CD4-positive, CD25-positive, alpha-beta regulatory T cell (primary cell): ENCODE measurements at regions not wholly inside any gene's neighbourhood (a gene's known extent, or its start where the extent isn't known, plus 50 kb on each side); places are given as distances from the start of the nearest gene placed in this dataset.

Source experiments
- ATAC-seq, 2 donors: fragments of 150-1000 bp; cut with Tn5 transposase; one replicate each; pipeline ENCODE4 v1.10.0; 2021; ENCODE audit warnings: low read depth in 2 of 2, moderate number of reproducible peaks in 2 of 2, moderate library complexity in 1 of 2
- DNase-seq, 3 donors: peaks; one replicate each; pipeline versions ENCODE4 v3.0.0 to v3.0.0-alpha.2; 2012 to 2022; ENCODE audit warnings: mixed read lengths in 1 of 3
- H3K27ac ChIP-seq: one replicate; pipeline ENCODE4 v1.7.0; 2013; ENCODE audit warnings: mild to moderate bottlenecking, low read length; ENCODE audit not compliant: insufficient read depth, poor library complexity, severe bottlenecking
- H3K27me3 ChIP-seq: one replicate; pipeline ENCODE4 v1.7.0; 2013; ENCODE audit warnings: low read length; ENCODE audit not compliant: control insufficient read depth, insufficient read depth
- H3K36me3 ChIP-seq: one replicate; pipeline ENCODE4 v1.7.0; 2013; ENCODE audit warnings: mild to moderate bottlenecking, low read length, moderate library complexity; ENCODE audit not compliant: control insufficient read depth, insufficient read depth
- H3K4me1 ChIP-seq: 2 replicates; pipeline ENCODE4 v1.7.0; 2013; ENCODE audit warnings: mild to moderate bottlenecking, low read length; ENCODE audit not compliant: insufficient read depth, control insufficient read depth, poor library complexity, severe bottlenecking
- H3K4me3 ChIP-seq: one replicate; pipeline ENCODE4 v1.7.0; 2013; ENCODE audit warnings: low read depth, mild to moderate bottlenecking, low read length, moderate library complexity
- H3K9me3 ChIP-seq, 2 experiments: 1 replicate in 1 of 2; 2 replicates in 1 of 2; pipeline ENCODE4 v1.7.0; 2013; ENCODE audit warnings: low read length in 2 of 2, mild to moderate bottlenecking in 1 of 2, moderate library complexity in 1 of 2; ENCODE audit not compliant: control insufficient read depth in 2 of 2
- H3K27ac Mint-ChIP-seq, 3 donors: one replicate each; pipeline ENCODE4 v1.8.0; 2020 to 2022; ENCODE audit warnings: mild to moderate bottlenecking in 3 of 3, mixed read lengths in 3 of 3, moderate library complexity in 2 of 3
- H3K27me3 Mint-ChIP-seq: one replicate; pipeline ENCODE4 v1.8.0; 2022; ENCODE audit warnings: mild to moderate bottlenecking, mixed read lengths
- H3K36me3 Mint-ChIP-seq: one replicate; pipeline ENCODE4 v1.8.0; 2020; ENCODE audit warnings: mixed read lengths
- H3K4me1 Mint-ChIP-seq, 4 donors: one replicate each; pipeline ENCODE4 v1.8.0; 2020 to 2022; ENCODE audit warnings: mixed read lengths in 4 of 4, mild to moderate bottlenecking in 1 of 4
- H3K4me3 Mint-ChIP-seq, 4 donors: one replicate each; pipeline ENCODE4 v1.8.0; 2020 to 2022; ENCODE audit warnings: mild to moderate bottlenecking in 4 of 4, mixed read lengths in 4 of 4, moderate library complexity in 3 of 4
- H3K9me3 Mint-ChIP-seq, 7 donors: one replicate each; pipeline ENCODE4 v1.8.0; 2020 to 2022; ENCODE audit warnings: mixed read lengths in 7 of 7, mild to moderate bottlenecking in 3 of 7, moderate library complexity in 2 of 7

GRCh38 chr1:38292969-38293368 is 246.4 kb upstream of the POU3F1 start:
- H3K27ac Mint-ChIP-seq: no peak overlapping the region
- H3K9me3 Mint-ChIP-seq: peaks cover 0 to 5% (median 0%) of the 10 kb centered on the region in 7 donors
- H3K27me3 Mint-ChIP-seq: peaks cover 32% of the 10 kb centered on the region

GRCh38 chr1:38291906-38292521 is 245.4 kb upstream of the POU3F1 start:
- DNase-seq: no peak
- Histone ChIP-seq H3K4me1 (no peaks in the 10 kb centered on the region), H3K36me3 (no peaks in the 10 kb centered on the region), H3K9me3 (no peaks in the 10 kb centered on the region), H3K27ac (no peak overlapping the region), H3K4me3 (no peak overlapping the region), H3K27me3 (peaks cover 19% of the 10 kb centered on the region)
- ATAC-seq: no peak
- Mint-ChIP-seq H3K27ac (no peak overlapping the region), H3K4me3 (no peak overlapping the region), H3K27me3 (peaks cover 36% of the 10 kb centered on the region), H3K9me3 (peaks cover 0 to 5% (median 0%) of the 10 kb centered on the region in 7 donors), H3K36me3 (peaks cover 5% of the 10 kb centered on the region), H3K4me1 (peaks cover 0 to 3% (median 0%) of the 10 kb centered on the region in 4 donors)

More at GRCh38 chr1:38292969-38293368, 246.4 kb upstream of the POU3F1 start:
- ATAC-seq: no peak
- Histone ChIP-seq H3K27ac (no peak overlapping the region), H3K9me3 (no peaks in the 10 kb centered on the region), H3K4me1 (no peaks in the 10 kb centered on the region), H3K36me3 (no peaks in the 10 kb centered on the region), H3K4me3 (no peak overlapping the region), H3K27me3 (peaks cover 19% of the 10 kb centered on the region)
- peaks cover 0 to 3% (median 0%) of the 10 kb centered on the region in 4 donors for H3K4me1 Mint-ChIP-seq
- peaks cover 5% of the 10 kb centered on the region for H3K36me3 Mint-ChIP-seq
- no peak for DNase-seq
- H3K4me3 Mint-ChIP-seq: no peak overlapping the region

- Mint-ChIP-seq H3K27ac (no peak overlapping the region), H3K27me3 (peaks cover 32% of the 10 kb centered on the region)
Measured at GRCh38 chr1:38291336-38291735, 244.7 kb upstream of the POU3F1 start.

GRCh38 chr1:38289034-38289433 is 242.4 kb upstream of the POU3F1 start:
- H3K4me1 Mint-ChIP-seq: peaks cover 0 to 3% (median 0%) of the 10 kb centered on the region in 4 donors
- no peak overlapping the region for H3K27ac ChIP-seq
- DNase-seq (no peak), ATAC-seq (no peak)
- H3K4me1 ChIP-seq: no peaks in the 10 kb centered on the region
- no peaks in the 10 kb centered on the region for H3K36me3 ChIP-seq
- H3K27me3 Mint-ChIP-seq: peaks cover 27% of the 10 kb centered on the region
- no peaks in the 10 kb centered on the region for H3K9me3 ChIP-seq
- no peak overlapping the region for H3K4me3 ChIP-seq
- peaks cover 15% of the 10 kb centered on the region for H3K27me3 ChIP-seq
- no peaks in the 10 kb centered on the region for H3K36me3 Mint-ChIP-seq
- no peak overlapping the region for H3K27ac Mint-ChIP-seq
- no peak overlapping the region for H3K4me3 Mint-ChIP-seq
- H3K9me3 Mint-ChIP-seq: peaks cover 0 to 5% (median 0%) of the 10 kb centered on the region in 7 donors

More at GRCh38 chr1:38291336-38291735, 244.7 kb upstream of the POU3F1 start:
- H3K27ac ChIP-seq: no peak overlapping the region
- no peaks in the 10 kb centered on the region for H3K4me1 ChIP-seq
- Mint-ChIP-seq H3K9me3 (peaks cover 0 to 5% (median 0%) of the 10 kb centered on the region in 7 donors), H3K4me3 (no peak overlapping the region), H3K36me3 (no peaks in the 10 kb centered on the region), H3K4me1 (peaks cover 0 to 3% (median 0%) of the 10 kb centered on the region in 4 donors)
- H3K27me3 ChIP-seq: peaks cover 19% of the 10 kb centered on the region
- H3K9me3 ChIP-seq: no peaks in the 10 kb centered on the region
- ATAC-seq (no peak), DNase-seq (no peak)
- no peaks in the 10 kb centered on the region for H3K36me3 ChIP-seq
- H3K4me3 ChIP-seq: no peak overlapping the region

- Mint-ChIP-seq H3K27ac (no peak overlapping the region), H3K4me1 (no peaks in the 10 kb centered on the region), H3K36me3 (no peaks in the 10 kb centered on the region), H3K9me3 (peaks cover 0 to 8% (median 0%) of the 10 kb centered on the region in 7 donors), H3K27me3 (peaks cover 29% of the 10 kb centered on the region), H3K4me3 (no peak overlapping the region)
- no peaks in the 10 kb centered on the region for H3K36me3 ChIP-seq
- H3K4me3 ChIP-seq: no peak overlapping the region
- no peaks in the 10 kb centered on the region for H3K9me3 ChIP-seq
- no peak overlapping the region for H3K27ac ChIP-seq
- H3K27me3 ChIP-seq: peaks cover 4% of the 10 kb centered on the region
- no peak for ATAC-seq
- no peaks in the 10 kb centered on the region for H3K4me1 ChIP-seq
- no peak for DNase-seq
Measured at GRCh38 chr1:38287547-38287946, 241.0 kb upstream of the POU3F1 start.

GRCh38 chr1:38287036-38287435 is 240.4 kb upstream of the POU3F1 start:
- Histone ChIP-seq H3K27ac (no peak overlapping the region), H3K4me3 (no peak overlapping the region), H3K9me3 (no peaks in the 10 kb centered on the region), H3K36me3 (no peaks in the 10 kb centered on the region), H3K4me1 (no peaks in the 10 kb centered on the region), H3K27me3 (peaks cover 3% of the 10 kb centered on the region)
- Mint-ChIP-seq H3K36me3 (no peaks in the 10 kb centered on the region), H3K4me1 (no peaks in the 10 kb centered on the region), H3K27ac (no peak overlapping the region), H3K4me3 (no peak overlapping the region), H3K27me3 (peaks cover 30% of the 10 kb centered on the region), H3K9me3 (peaks cover 0 to 8% (median 0%) of the 10 kb centered on the region in 7 donors)
- ATAC-seq (no peak), DNase-seq (no peak)

GRCh38 chr1:38285807-38286530 is 239.4 kb upstream of the POU3F1 start:
- Histone ChIP-seq H3K4me1 (no peaks in the 10 kb centered on the region), H3K27me3 (peaks cover 2% of the 10 kb centered on the region), H3K9me3 (no peaks in the 10 kb centered on the region), H3K36me3 (no peaks in the 10 kb centered on the region), H3K27ac (no peak overlapping the region), H3K4me3 (no peak overlapping the region)
- ATAC-seq (no peak), DNase-seq (no peak)
- Mint-ChIP-seq H3K9me3 (peaks cover 0 to 7% (median 0%) of the 10 kb centered on the region in 7 donors), H3K4me3 (no peak overlapping the region), H3K36me3 (no peaks in the 10 kb centered on the region), H3K27ac (no peak overlapping the region), H3K4me1 (no peaks in the 10 kb centered on the region), H3K27me3 (peaks cover 24% of the 10 kb centered on the region)
